ENCODE measurements at regions not wholly inside any gene's neighbourhood (a gene's known extent, or its start where the extent isn't known, plus 50 kb on each side); places are given as distances from the start of the nearest gene placed in this dataset.

DNA sequence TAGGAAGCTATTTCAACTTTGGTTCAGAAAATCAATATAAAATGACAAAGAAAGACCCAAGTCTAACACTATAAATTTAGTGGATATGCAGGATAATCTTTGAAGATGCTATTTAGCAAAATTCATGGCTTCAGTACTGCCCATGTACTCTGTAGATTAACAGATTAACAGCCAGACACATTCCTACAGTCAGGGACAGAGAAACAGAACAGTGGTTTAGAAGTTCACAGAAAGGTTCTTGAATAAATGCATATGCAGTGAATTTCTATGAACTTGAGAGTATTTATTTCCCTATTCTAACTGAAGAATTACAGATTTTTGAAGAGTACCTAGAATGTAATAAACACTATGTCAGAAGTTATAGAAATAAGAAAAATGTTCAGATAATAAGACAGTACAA is 222.8 kb downstream of the KLF12 start:
- no peak for DNase-seq (ENCODE audit: low read depth)
- TF ChIP-seq, protein P1, sequence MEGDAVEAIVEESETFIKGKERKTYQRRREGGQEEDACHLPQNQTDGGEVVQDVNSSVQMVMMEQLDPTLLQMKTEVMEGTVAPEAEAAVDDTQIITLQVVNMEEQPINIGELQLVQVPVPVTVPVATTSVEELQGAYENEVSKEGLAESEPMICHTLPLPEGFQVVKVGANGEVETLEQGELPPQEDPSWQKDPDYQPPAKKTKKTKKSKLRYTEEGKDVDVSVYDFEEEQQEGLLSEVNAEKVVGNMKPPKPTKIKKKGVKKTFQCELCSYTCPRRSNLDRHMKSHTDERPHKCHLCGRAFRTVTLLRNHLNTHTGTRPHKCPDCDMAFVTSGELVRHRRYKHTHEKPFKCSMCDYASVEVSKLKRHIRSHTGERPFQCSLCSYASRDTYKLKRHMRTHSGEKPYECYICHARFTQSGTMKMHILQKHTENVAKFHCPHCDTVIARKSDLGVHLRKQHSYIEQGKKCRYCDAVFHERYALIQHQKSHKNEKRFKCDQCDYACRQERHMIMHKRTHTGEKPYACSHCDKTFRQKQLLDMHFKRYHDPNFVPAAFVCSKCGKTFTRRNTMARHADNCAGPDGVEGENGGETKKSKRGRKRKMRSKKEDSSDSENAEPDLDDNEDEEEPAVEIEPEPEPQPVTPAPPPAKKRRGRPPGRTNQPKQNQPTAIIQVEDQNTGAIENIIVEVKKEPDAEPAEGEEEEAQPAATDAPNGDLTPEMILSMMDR (IDR thresholded peaks at IDR 0.05; ENCODE audit: insufficient read depth, low read depth, low read length, missing control alignments): no peak
- no peak overlapping the region for H3K4me3 ChIP-seq (ENCODE audit: low read length)

- TF ChIP-seq, protein P1 (IDR thresholded peaks at IDR 0.05; ENCODE audit: insufficient read depth, low read depth, low read length, missing control alignments): no peak
- DNase-seq (ENCODE audit: low read depth): no peak
Observed at GRCh38 chr13:73910733-73911132, 223.5 kb downstream of the KLF12 start.

DNA sequence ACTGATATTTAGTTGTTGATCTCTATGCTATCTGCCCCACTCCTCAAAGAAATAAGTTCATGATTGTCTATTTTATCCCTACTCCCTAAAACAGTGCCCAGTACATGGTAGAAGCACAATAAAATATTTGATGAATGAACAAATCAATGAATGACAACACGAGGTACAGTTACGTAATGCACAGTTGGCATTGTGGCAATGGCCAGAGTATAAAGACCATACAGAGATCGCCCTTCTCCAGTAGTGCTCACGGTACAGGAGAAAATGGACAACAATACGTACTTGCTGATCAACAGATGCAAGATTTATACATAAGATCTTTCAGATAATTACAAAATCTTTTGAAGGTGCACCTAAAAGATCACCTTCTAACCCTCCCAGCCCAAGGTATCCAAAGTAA is 225.4 kb downstream of the KLF12 start:
- no peak overlapping the region for H3K4me3 ChIP-seq (ENCODE audit: low read length)
- no peak for DNase-seq (ENCODE audit: low read depth)
- TF ChIP-seq, protein P1 (IDR thresholded peaks at IDR 0.05; ENCODE audit: insufficient read depth, low read depth, low read length, missing control alignments): no peak

More at GRCh38 chr13:73910733-73911132, 223.5 kb downstream of the KLF12 start:
- no peak overlapping the region for H3K4me3 ChIP-seq (ENCODE audit: low read length)

GRCh38 chr13:73904625-73905024 is 229.6 kb downstream of the KLF12 start:
- TF ChIP-seq, protein P1 (IDR thresholded peaks at IDR 0.05; ENCODE audit: insufficient read depth, low read depth, low read length, missing control alignments): no peak
- no peak overlapping the region for H3K4me3 ChIP-seq (ENCODE audit: low read length)
- DNase-seq (ENCODE audit: low read depth): no peak

GRCh38 chr13:73903561-73903960 is 230.6 kb downstream of the KLF12 start:
- no peak overlapping the region for H3K4me3 ChIP-seq (ENCODE audit: low read length)
- DNase-seq (ENCODE audit: low read depth): no peak
- TF ChIP-seq, protein P1 (IDR thresholded peaks at IDR 0.05; ENCODE audit: insufficient read depth, low read depth, low read length, missing control alignments): no peak

DNA sequence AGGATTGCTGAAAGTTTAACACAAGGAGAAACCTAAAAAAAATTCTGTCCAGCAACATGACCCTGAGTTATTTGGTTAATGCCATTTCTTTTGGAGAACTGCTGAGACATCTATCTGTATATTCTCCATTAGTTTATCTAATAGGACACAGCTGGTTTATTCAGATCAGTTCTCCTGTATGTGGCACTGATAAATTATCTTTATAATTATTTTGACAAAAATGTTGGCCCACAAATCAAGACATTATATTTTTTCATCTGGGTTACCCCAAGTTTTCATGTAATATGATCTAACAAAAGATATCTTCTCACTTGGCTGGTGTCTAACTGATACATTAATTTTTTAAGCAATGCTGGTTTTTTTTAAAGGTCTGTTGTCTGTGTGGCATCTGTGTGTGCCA is 231.4 kb downstream of the KLF12 start:
- TF ChIP-seq, protein P1 (IDR thresholded peaks at IDR 0.05; ENCODE audit: insufficient read depth, low read depth, low read length, missing control alignments): no peak
- DNase-seq (ENCODE audit: low read depth): no peak
- H3K4me3 ChIP-seq (ENCODE audit: low read length): no peak overlapping the region

- no peak overlapping the region for H3K4me3 ChIP-seq (ENCODE audit: low read length)
- TF ChIP-seq, protein P1 (IDR thresholded peaks at IDR 0.05; ENCODE audit: insufficient read depth, low read depth, low read length, missing control alignments): no peak
- no peak for DNase-seq (ENCODE audit: low read depth)
Observed at GRCh38 chr13:73902296-73902695, 231.9 kb downstream of the KLF12 start.
